ENCODE measurements at regions not wholly inside any gene's neighbourhood (a gene's known extent, or its start where the extent isn't known, plus 50 kb on each side); places are given as distances from the start of the nearest gene placed in this dataset.

DNA sequence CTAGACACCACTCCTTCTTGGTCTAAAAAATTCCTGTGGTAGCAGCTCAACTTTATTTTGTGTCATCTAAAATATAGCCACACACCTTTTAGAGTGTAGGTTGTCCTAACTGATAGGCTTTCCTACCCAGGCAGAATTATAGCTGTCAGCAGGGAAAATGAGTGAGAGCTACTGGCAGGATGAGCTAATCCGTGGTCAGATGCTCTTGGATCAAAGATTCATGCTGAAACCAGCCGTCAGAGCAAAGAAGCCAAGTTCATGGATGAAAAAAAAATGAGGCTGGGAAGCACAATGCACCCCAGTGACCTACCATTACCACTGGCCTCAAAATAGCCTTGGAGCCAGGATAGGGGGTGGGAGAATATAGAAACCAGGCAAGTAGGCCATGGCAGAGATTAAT, 113.1 kb upstream of the BLID start:
- peak; percentile 43 for DNase-seq

DNA sequence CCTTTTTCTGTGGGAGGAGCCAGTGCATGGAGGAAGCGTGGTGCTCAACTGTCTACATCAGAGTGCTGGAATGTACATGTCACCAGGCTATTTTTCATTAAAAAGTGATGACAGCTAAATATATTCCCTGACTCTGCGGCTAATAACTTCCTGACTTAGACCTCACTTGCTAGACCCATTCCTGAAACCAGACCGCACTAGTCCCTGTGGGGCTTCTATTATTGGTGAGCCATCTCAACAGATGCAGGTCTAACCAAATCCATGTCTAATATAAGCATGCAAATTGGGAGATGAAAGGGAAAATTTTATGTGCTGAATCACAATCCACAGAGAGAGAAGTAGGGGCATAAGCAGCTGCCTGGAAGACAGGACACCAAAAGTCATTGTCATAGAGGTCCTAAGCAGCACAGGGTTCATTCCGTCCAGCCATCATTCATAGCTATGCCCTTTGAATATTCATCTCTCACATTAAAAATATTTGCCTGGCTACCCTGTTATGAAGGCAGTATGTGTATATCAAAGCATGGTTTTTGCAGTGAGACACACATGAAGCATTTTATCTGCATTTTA, 110.9 kb upstream of the BLID start:
- DNase-seq, result no peak

DNA sequence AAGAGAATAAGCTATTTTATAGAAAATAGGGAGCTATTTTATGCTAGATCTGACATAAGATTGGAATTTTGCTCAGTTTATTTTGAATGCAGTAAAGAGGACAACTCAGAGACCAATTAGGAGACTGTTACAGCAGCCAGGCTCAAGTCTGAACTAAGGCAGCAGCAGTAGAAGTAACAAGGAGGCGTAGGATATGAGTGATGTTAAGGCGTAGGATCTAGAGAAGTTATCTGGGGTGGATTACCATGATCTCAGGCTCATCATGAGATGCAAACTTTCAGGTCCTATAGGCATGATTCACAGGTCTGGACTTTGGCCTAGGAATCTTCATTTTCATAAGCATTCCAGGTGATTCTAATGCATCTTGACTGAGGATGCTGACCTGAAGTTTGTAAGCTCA, 108.9 kb upstream of the BLID start:
- DNase-seq, result no peak

DNA sequence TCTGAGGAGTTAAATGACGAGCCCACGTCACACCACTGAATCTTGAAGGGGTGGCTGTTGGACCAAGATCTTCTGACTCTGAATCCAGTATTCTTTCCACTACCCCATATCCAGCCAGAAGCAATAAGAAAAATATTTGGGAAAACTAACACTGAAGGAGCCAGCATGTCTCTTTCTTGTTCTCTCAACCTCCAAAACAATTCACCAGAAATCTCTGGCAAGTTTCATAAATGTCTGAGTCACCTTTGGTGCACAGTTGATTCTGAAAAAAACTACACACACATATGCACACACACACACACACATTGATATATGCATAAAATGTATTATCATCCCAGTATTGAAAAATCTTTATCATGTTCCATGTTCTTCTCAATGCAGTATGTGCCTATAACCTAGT, 104.3 kb upstream of the BLID start:
- DNase-seq, result no peak

DNA sequence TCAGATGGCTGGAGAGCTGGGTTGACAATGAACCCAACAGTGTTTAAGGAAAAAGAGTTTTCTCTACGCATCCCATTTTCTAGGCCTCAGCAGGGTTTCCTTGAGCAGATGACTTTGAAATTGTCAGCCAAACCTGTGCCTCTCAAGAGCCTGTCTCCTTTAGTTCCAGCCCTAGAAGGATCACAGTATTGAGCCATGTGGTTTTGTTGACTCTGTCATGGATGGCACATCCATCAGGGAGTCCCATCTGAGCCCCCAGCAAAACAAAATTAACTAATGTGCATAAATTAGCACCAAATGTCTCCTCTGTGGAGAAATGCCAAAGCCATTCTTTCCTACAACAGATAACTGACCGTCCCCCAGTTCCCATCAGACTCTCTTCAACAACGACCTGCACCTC, 103.8 kb upstream of the BLID start:
- no peak for DNase-seq

DNA sequence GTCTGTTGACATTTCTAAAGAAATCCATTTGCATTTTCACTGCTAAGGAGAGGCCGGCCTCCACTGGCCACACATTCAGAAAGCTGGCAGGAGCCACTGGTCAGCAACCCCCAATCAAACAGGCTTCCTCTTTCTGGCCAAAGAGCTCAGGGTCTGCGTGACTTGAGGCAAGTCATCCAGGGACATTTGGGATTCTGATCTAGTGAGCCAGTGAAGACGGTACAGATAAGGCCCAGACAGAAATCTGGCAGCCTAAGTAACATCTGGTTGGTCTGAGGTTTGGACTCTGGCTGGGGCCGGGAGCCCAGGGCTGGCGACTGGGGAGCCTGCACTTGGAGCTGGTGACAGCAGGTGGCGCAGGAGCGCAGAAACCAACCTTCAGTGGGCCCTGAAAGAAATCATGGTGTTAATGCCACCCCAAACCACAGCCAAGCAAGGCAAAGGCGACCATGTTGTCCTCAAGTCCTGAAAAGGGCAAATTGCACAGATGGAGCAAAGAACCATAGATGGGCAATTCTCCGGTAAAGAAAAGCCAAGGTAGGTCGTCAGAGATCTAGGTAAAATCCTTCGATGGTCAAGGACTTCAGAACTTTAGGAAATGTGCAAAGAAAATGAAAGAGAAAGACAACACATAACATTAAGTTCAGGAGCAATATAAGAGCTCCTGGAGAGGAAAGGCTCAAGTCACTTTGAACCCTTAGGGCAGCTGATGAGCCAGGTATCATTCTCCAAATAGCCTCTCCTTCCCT, 99.4 kb upstream of the BLID start:
- DNase-seq, result peak; percentile 79

DNA sequence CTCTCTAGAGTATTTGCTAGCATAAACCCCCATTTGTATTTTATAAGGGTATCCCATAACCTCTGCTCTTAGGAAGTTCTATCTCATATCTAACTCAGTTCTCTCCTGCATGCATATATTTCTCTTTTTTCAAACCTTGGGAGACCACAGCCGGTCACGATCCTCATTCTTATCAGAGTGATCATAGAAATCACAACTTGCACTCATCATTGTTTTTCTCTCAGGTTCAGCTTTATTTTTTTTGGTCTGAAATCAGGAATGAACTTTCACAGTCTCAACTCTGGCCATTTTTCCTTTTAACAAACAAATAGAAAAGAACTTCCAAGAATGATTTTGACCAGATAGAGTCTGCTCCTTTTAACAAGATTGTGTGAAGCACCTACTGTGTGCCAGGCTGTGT, 98.6 kb upstream of the BLID start:
- no peak for DNase-seq

DNA sequence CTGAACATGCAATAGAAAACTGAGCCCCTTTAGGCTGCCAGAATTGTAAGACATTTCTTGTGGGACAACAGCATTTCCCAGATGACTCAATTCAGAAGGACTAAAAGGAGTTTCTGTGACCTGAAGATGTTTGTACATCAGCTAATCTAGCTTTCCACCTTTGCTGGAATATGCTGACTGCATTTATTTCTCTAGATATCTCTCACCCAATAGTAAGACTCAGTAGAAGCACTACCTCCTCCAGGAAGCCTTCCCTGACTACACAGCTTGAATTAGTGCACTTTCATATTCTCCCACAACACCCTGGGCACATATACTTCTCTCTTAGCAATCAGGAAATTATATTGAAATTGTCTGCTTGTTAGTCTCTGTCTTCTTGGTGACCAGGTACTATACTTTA, 98.1 kb upstream of the BLID start:
- no peak for DNase-seq

DNA sequence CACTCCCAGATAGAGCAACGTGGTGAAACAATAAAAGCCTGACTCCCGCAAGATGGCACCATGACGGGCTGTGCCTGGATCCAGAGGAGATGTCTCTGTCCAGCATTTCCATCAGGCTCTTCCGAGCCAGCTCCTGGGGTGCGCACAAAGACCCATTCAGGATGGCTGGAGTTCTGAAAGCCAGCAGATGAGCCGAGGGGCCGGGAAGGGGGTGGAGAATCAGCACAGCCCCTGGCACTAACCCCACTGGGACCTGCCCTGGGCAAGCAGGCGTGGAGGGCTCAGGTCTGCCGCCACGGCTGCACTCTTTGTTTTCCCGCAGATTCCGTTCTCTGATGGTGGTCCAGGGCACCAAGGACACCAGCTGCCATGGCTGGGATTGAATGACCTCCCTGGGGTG, 97.2 kb upstream of the BLID start:
- DNase-seq, result no peak

DNA sequence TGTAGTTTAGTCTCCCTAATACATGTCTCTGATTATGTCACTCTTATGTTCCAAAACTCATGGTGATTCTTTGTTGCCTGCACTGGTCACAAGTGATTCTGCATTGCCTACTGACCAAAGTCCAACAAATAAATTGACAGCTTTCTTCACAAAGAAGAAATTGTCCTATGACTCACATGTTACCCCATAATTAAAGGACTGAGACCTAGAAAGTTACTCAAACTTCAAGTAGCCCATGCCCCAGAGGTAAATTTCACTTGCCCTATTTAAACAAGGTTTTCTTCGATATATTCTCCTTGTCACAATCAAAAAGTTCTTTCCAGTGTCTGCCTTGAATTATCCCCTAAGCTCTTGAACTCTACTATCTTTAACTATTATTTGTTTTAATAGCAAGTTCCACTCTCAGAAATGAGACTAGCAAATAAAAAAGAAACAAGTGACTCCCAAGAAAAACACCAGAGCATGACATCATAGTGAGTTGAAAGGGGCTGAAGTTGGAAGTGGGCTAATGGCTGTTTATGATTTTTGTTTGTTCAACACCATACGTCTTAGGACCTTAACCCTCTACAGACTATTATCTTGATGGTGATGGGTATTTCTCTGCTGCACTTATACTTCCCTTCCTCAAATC, 94.5 kb upstream of the BLID start:
- no peak for DNase-seq

DNA sequence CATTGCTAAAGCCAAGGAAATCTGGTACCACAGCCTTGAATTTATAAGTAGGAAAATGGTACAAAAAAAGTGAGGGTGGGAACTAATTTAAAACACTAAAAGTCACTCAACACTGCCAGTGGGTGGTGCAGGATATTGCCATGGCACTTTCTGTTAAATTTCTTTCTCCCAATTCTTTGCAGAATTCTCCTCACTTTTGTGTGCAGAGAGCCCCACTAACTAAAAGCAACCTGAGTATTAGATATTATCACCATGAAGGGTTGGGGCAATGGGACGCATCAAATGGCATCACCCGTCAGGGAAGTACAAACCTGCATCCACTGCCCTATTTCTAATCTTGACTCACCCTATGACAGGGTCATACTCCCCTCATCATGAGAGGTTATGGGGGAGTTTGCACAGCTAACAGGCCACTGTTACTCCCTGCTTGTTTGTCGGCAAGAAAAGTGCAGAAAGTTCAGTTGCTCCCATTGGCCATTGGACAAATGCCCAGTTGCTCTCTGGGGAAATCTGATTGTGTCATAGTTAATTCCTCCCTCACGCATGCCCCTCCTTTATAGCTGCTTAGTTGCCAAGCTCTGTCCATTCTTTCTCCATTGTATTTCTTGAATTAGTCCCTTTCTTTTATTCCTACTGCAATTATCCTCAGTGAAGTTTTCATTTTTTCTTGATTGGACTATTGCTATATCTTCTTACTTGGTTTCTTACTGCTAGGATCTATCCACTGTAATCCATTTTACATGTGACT, 93.8 kb upstream of the BLID start:
- peak; percentile 47 for DNase-seq

DNA sequence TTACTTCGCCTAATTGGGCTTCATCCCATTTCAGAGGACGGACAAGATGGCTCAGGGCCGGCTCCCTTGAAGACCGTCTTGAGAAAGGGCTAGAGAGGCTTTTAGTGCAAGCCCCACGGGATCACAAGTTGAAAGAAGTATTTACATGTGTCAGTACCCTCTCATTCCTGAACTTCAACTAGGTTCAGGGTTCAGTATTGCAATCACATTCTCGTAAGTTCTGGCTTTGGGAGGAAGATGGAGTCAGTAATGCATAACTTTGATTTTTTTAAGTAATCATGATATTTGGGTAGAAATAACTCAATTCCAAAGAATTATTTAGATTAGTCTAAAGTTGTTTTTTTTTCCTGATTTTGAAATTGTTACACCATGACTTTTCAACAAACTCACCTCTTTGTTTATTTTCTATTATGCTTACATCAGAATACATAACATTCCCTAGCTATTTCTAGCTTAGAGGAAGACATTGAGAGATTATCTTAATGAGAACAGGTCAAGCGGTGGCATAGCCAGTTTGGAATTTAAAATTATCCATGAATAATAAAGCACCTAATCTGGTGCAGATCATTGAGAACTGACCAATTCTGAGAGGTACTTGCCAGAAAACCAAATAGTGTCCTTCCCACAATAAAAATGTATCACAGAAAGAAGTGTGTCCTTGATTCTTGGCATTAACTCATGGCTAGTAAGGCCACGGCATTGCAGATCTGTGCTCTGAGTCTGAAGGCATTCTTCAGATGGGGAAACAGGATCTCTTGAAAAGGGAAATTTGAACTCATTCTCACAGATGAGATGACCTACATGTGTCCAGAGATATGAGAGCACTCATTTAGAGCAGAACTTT, 92.1 kb upstream of the BLID start:
- DNase-seq, result no peak

DNA sequence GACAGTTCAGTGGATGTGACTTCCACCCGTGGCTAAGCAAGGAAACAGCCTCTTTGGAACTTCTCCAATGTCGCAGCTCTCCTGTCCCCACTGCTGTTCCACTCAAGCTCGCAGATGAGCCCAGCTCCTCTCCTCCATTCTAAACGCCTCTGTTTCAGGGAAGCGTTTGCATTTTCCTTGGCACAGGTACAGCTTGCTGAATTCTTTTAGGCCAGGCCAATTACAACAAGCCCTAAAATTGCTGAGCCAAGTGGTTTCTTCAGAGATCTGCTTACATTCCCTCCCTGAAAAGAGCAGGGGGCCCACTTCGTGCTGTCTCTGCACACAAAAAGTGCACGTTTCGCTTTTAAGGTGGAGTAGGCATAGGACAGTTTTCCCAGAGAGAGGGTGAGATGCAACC, 91.5 kb upstream of the BLID start:
- peak; percentile 81 for DNase-seq

DNA sequence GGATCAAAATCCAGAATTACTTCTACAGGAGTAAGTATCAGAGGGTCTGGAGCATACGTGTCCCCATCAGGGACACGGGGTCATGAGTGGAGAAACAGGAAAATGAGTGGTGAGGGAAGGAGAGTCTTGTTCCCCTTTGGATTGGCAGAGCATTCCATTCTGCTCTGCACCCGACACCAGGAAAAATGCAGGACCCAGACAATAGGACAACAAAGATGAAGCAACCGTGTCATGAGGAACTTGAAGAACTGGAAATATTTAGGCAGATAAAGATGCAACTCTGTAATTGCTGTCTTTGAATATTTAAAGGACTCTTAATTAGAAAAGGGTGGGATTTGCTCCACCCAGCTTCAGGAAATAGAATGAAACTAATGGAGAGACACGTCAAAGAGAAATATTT, 89.0 kb upstream of the BLID start:
- no peak for DNase-seq

DNA sequence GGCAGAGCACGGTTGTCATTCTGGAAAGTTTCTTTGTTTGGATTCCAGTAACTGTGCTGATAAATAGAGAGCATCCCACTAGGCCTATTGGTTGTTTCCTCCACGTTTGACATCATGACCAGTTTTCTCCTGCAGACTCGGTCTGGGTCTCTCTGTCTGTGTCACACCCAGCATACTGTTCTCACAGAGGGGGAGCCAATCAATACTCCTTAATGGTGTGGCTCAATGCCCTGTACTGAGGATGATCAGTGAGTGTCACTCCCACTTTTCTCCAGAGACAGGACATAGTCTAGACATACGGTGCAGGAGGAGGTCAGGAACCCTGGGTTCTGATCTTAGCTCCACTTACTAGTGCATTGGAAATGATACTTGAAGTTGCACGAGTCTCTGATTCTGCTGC, 88.2 kb upstream of the BLID start:
- no peak for DNase-seq

DNA sequence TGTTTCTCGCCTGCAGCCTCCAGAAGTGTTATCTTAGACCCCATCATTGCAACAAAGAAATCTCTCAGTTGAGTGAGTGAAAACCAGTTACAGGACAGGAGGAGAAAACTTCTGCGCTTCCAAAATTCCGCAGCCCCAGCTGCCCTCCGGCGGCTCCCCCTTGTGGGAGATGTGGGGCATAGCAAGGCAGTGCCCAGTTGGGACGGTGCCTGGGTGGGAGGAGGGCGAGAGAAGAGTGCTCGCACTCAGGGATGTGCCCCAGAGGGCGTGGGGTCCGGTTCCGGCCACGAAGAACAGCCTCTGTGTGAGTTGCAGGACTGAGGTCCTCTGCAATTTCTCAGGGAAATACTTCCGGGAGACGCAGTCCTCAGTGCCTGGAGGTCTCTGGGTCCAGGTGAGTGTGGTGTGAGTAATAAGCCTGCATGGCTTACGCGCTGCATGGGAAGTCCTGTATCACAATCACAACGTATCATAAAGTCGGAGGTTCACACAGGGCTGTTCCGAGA, 87.0 kb upstream of the BLID start:
- peak; percentile 89 for DNase-seq

DNA sequence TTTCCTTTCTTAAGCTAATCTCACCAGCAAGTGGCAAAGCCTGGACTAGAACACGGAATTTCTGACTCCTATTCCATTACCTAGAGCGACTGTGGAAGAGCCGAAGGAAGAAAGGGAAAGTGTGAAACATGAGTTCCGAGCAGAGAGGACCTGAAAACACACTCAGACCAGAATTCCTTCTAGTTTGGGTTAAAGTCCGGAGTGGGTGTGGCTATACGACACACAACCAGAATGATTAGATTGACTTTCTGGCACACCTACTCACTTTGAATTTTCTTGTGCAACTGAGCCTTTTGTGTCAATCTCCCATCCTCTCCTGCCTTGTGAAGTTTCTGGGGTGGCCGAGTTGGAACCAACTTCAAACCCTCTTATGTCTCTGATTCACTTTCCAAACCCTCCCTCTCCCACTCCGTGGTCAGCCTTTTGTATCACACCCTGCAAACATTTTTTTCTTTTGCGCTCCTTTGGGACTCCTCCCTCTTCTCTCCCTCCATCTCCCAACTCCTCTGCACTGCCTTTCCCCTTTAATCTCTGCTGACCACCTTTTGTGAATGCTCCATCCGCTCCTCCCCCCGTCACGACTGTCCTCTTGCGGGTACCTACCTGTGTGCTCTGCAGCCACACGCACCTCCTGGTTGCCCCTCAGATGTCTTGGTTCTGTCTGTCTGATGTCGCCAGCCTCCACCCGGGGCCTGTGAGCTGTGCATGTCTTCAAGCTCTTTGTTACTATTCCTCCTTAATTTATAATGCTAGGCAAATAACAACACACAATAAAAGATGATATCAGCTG, 86.3 kb upstream of the BLID start:
- peak; percentile 56 for DNase-seq

DNA sequence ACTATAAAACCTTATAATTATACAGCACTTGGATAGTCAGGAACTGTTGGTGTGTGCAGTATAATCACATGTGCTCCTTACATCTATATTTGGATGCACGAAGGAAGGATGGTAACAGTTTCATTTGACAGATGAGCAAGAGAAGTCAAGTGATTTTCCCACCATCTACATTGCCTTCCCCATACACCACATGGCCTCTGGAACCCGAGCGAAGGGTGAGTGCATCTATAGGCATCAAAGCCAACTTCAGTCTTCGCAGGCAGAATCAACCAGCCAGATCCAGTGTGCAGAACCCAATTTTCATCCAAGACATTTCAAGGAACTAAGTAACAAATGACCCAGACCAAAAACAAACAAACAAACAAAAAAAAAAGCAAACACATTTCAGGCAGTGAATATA, 85.1 kb upstream of the BLID start:
- DNase-seq, result no peak

DNA sequence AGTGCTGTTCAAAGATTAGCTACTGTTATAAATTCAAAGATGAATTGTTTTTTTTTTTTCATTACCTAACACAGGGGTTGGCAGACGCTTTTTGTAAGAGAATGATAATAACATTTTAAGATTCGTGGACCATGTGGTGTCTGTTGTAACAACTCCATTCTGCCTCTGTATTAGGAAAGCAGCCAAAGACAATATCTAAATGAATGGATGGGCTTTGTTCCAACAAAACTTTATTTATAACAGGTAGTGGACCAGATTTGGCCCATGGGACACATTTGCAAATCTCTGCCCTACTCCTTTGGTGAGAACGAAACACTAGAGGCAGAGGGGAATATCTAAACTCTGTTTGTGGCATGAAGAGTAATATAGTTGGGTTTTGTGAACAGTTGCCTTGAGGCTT, 83.6 kb upstream of the BLID start:
- no peak for DNase-seq

DNA sequence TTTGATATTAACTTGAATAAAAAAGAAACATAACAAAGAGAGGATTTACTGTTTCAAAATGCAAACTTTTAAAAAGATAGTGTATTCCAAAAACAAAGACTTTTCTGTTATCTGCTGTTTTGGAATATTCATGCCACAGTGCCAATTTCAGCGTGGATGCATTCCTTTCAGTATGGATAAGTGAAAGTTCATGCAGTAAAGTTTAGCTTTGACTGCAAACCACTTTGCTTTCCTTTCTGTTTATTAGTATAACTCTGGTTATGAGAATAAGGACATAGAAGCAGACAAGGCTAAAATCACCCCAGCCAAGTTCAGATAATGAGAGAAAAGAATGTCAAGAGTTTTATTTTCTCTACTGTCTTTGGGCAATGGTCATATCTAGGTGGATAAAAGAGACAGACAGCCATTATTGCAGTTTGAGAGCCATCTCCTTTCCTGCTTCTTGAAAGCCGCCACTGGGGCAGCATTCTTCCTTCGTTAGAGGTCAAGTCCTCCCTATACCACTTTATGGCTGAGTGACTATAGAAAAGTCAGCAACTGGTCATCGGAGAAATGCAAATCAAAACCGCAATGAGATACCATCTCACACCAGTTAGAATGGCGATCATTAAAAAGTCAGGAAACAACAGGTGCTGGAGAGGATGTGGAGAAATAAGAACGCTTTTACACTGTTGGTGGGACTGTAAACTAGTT, 82.4 kb upstream of the BLID start:
- DNase-seq, result no peak
